SJSA1 (cell line): ENCODE measurements at regions not wholly inside any gene's neighbourhood (a gene's known extent, or its start where the extent isn't known, plus 50 kb on each side); places are given as distances from the start of the nearest gene placed in this dataset.

Source experiments
- DNase-seq, 2 experiments: peaks; one replicate each; pipeline ENCODE4 v3.0.0-alpha.2; 2015 to 2020; ENCODE audit warnings: low spot score in 2 of 2, low read depth in 1 of 2
- H3K27ac ChIP-seq: fragments of 250-450 bp; sonication (Bioruptor Pico); 2 replicates; pipeline ENCODE4 v1.5.1; 2020; ENCODE audit warnings: mild to moderate bottlenecking, moderate library complexity
- H3K27me3 ChIP-seq: fragments of 250-450 bp; sonication (Bioruptor Pico); replicated peaks from 2 replicates; pipeline ENCODE4 v1.5.1; 2020; ENCODE audit warnings: mild to moderate bottlenecking, moderate library complexity
- H3K36me3 ChIP-seq: fragments of 250-450 bp; sonication (Bioruptor Pico); 2 replicates; pipeline ENCODE4 v1.5.1; 2020; ENCODE audit warnings: mild to moderate bottlenecking
- H3K4me1 ChIP-seq: fragments of 250-450 bp; sonication (Bioruptor Pico); replicated peaks from 2 replicates; pipeline ENCODE4 v1.6.1; 2021; ENCODE audit warnings: mild to moderate bottlenecking
- H3K4me3 ChIP-seq: fragments of 250-450 bp; sonication (Bioruptor Pico); 2 replicates; pipeline ENCODE4 v1.5.1; 2020; ENCODE audit warnings: mild to moderate bottlenecking
- H3K9me3 ChIP-seq: fragments of 250-450 bp; sonication (Bioruptor Pico); replicated peaks from 2 replicates; pipeline ENCODE4 v1.5.1; 2020; ENCODE audit warnings: mild to moderate bottlenecking

GRCh38 chr22:47582067-47582466 lies 819.6 kb downstream of the TBC1D22A start:
- H3K4me3 ChIP-seq: no peak overlapping the region
- no peak for DNase-seq
- no peaks in the 10 kb centered on the region; the same call in 1 of the 2 replicates for H3K9me3 ChIP-seq
- H3K4me1 ChIP-seq: no peaks in the 10 kb centered on the region
- H3K27me3 ChIP-seq: no peaks in the 10 kb centered on the region
- no peak overlapping the region for H3K27ac ChIP-seq
- no peaks in the 10 kb centered on the region for H3K36me3 ChIP-seq

GRCh38 chr22:47580121-47580520 lies 817.7 kb downstream of the TBC1D22A start:
- Histone ChIP-seq H3K36me3 (no peaks in the 10 kb centered on the region), H3K27me3 (no peaks in the 10 kb centered on the region), H3K4me1 (no peaks in the 10 kb centered on the region), H3K27ac (no peak overlapping the region), H3K4me3 (no peak overlapping the region), H3K9me3 (no peaks in the 10 kb centered on the region)
- DNase-seq: no peak

GRCh38 chr22:47576908-47577307 lies 814.5 kb downstream of the TBC1D22A start:
- Histone ChIP-seq H3K4me1 (no peaks in the 10 kb centered on the region), H3K9me3 (no peaks in the 10 kb centered on the region), H3K4me3 (no peak overlapping the region), H3K27ac (no peak overlapping the region), H3K27me3 (no peaks in the 10 kb centered on the region), H3K36me3 (no peaks in the 10 kb centered on the region)
- DNase-seq: no peak

DNA sequence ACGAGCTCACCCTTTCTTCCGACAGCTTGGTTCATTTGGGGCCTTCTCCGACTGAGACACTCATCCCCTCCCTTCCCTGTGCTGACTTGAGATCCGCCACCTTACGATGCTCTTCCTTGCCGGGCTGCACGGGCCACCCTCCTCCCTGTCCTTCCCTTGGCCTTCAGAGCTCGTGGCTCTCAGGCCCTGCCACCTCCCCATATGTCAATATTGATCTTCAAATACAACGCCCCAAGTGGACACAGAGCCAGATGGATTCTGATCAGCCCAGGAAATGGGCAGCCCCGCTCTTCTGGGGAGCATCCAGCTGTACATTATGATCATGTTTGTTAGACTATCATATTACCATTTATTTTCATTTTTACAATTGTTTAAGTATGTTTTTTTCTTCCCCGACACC lies 812.8 kb downstream of the TBC1D22A start:
- Histone ChIP-seq H3K4me1 (no peaks in the 10 kb centered on the region), H3K27ac (no peak overlapping the region), H3K9me3 (no peaks in the 10 kb centered on the region), H3K27me3 (no peaks in the 10 kb centered on the region), H3K4me3 (no peak overlapping the region), H3K36me3 (no peaks in the 10 kb centered on the region)
- peak in 1 of 2 experiments; percentile 8 for DNase-seq

DNA sequence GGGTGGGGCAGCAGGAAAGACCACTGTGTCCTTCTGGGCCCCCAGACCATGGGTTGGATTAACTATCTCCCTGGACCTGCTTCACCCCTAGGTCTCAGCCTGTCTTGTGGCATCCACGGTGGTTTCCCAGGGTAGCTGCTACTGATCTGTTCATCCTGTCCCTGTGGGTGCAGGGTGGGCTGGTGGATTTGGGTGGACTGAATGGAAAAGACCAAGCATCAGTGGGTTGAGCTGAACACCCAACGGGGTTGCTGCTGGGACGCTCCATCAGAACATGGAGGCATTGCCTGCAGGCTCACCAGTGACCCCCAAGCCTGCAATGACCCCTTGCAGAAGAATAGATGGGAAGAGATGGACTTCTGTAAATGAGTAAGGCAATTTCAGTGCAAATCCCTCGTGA lies 812.1 kb downstream of the TBC1D22A start:
- peak in 1 of 2 experiments; percentile 25 for DNase-seq
- no peaks in the 10 kb centered on the region for H3K36me3 ChIP-seq
- H3K27me3 ChIP-seq: no peaks in the 10 kb centered on the region
- no peaks in the 10 kb centered on the region for H3K9me3 ChIP-seq
- no peak overlapping the region for H3K4me3 ChIP-seq
- H3K4me1 ChIP-seq: no peaks in the 10 kb centered on the region
- H3K27ac ChIP-seq: no peak overlapping the region

- DNase-seq: no peak
- Histone ChIP-seq H3K27ac (no peak overlapping the region), H3K27me3 (no peaks in the 10 kb centered on the region), H3K36me3 (no peaks in the 10 kb centered on the region), H3K9me3 (no peaks in the 10 kb centered on the region), H3K4me3 (no peak overlapping the region), H3K4me1 (no peaks in the 10 kb centered on the region)
Measured at GRCh38 chr22:47573141-47573540, 810.7 kb downstream of the TBC1D22A start.

- H3K4me3 ChIP-seq: no peak overlapping the region
Measured at GRCh38 chr22:47572443-47572842, 810.0 kb downstream of the TBC1D22A start.

DNA sequence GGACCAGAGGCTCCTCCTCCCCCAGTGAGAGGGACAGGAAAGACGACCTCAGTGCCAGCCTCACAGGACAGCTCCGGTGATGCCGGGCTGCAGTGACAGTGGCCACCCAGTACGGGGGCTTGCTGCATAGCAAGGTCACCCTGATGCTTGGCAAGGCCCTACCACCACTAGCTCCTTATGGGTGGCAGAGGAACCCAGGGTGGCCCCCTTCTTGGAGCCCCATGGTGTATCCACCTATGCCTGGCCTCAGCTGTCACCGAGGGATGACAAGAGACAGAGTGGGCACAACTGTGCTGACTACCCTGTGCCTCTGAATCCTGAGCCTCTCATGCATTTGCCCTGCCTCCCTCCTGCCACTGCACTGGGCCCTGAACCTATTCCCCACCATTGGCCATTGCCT lies 809.2 kb downstream of the TBC1D22A start:
- Histone ChIP-seq H3K36me3 (no peaks in the 10 kb centered on the region), H3K4me3 (no peak overlapping the region), H3K9me3 (no peaks in the 10 kb centered on the region), H3K27ac (no peak overlapping the region), H3K4me1 (no peaks in the 10 kb centered on the region), H3K27me3 (no peaks in the 10 kb centered on the region)
- peak in 1 of 2 experiments; percentile 22 for DNase-seq

More at GRCh38 chr22:47572443-47572842, 810.0 kb downstream of the TBC1D22A start:
- Histone ChIP-seq H3K4me1 (no peaks in the 10 kb centered on the region), H3K27me3 (no peaks in the 10 kb centered on the region), H3K27ac (no peak overlapping the region), H3K9me3 (no peaks in the 10 kb centered on the region), H3K36me3 (no peaks in the 10 kb centered on the region)
- DNase-seq: peak in 1 of 2 experiments; percentile 16

GRCh38 chr22:47570851-47571250 lies 808.4 kb downstream of the TBC1D22A start:
- Histone ChIP-seq H3K36me3 (no peaks in the 10 kb centered on the region), H3K4me1 (no peaks in the 10 kb centered on the region), H3K27ac (no peak overlapping the region), H3K27me3 (no peaks in the 10 kb centered on the region), H3K9me3 (no peaks in the 10 kb centered on the region), H3K4me3 (no peak overlapping the region)
- DNase-seq: peak in 1 of 2 experiments; percentile 12

DNA sequence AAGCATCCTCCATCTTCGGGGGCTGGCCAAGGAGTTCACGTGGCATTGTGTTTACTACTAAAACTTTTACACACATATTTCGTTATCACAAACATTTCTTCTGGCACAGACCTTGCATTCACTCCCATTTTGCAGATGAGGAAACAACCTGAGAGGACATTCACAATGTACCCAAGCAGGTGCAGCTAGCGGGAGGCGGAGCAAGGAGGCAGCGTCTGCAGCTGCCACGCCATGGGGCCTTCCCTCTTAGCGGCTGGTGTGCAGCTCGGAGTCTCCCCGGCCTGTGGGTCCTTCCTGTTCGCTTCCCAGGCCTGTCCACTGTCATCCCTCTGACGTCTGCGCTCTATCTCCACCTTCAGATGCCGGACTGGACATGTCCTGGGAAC lies 807.8 kb downstream of the TBC1D22A start:
- Histone ChIP-seq H3K27ac (no peak overlapping the region), H3K9me3 (no peaks in the 10 kb centered on the region), H3K4me3 (no peak overlapping the region), H3K36me3 (no peaks in the 10 kb centered on the region), H3K27me3 (no peaks in the 10 kb centered on the region), H3K4me1 (no peaks in the 10 kb centered on the region)
- peak in 1 of 2 experiments; percentile 20 for DNase-seq

GRCh38 chr22:47569389-47570299 lies 807.2 kb downstream of the TBC1D22A start:
- no peak overlapping the region for H3K27ac ChIP-seq
- no peaks in the 10 kb centered on the region for H3K36me3 ChIP-seq
- peak in 1 of 2 experiments; percentile 32 for DNase-seq
- H3K9me3 ChIP-seq: no peaks in the 10 kb centered on the region
- no peaks in the 10 kb centered on the region for H3K4me1 ChIP-seq
- no peaks in the 10 kb centered on the region for H3K27me3 ChIP-seq
- no peak overlapping the region for H3K4me3 ChIP-seq

DNA sequence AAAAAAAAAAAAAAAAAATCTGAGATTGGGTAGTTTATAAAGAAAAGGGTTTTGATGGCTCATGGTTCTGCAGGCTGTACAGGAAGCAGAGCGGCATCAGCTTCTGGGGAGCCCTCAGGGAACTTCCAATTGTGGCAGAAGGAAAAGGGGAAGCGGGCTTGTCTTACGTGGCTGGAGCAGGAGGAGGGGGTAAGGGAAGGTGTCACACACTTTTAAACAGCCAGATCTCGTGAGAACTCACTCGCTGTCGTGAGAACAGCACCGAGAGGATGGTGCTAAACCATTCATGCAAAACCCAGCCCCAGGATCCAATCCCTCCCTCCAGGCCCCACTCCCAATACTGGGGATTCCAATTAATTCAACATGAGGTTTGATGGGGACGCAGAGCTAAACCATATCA lies 806.2 kb downstream of the TBC1D22A start:
- Histone ChIP-seq H3K27ac (no peak overlapping the region), H3K36me3 (no peaks in the 10 kb centered on the region), H3K4me1 (no peaks in the 10 kb centered on the region), H3K4me3 (no peak overlapping the region), H3K9me3 (no peaks in the 10 kb centered on the region), H3K27me3 (no peaks in the 10 kb centered on the region)
- DNase-seq: peak in 1 of 2 experiments; percentile 8

- Histone ChIP-seq H3K27ac (no peak overlapping the region), H3K9me3 (no peaks in the 10 kb centered on the region), H3K4me1 (no peaks in the 10 kb centered on the region), H3K4me3 (no peak overlapping the region), H3K27me3 (no peaks in the 10 kb centered on the region), H3K36me3 (no peaks in the 10 kb centered on the region)
- DNase-seq: peak in 1 of 2 experiments; percentile 28
Measured at GRCh38 chr22:47567126-47568090, 805.0 kb downstream of the TBC1D22A start.

- Histone ChIP-seq H3K36me3 (no peaks in the 10 kb centered on the region), H3K4me1 (no peaks in the 10 kb centered on the region), H3K9me3 (no peaks in the 10 kb centered on the region), H3K27me3 (no peaks in the 10 kb centered on the region), H3K27ac (no peak overlapping the region), H3K4me3 (no peak overlapping the region)
- DNase-seq: peak in 1 of 2 experiments; percentile 18
Measured at GRCh38 chr22:47566491-47566890, 804.0 kb downstream of the TBC1D22A start.
